GM18909 (cell line): ENCODE measurements at regions not wholly inside any gene's neighbourhood (a gene's known extent, or its start where the extent isn't known, plus 50 kb on each side); places are given as distances from the start of the nearest gene placed in this dataset.

Experiments used
- ATAC-seq: cut with Tn5 transposase; IDR thresholded peaks from one replicate; pipeline ENCODE4 v1.9.1; 2021; ENCODE audit warnings: mild to moderate bottlenecking; ENCODE audit not compliant: unreplicated experiment, poor library complexity

DNA sequence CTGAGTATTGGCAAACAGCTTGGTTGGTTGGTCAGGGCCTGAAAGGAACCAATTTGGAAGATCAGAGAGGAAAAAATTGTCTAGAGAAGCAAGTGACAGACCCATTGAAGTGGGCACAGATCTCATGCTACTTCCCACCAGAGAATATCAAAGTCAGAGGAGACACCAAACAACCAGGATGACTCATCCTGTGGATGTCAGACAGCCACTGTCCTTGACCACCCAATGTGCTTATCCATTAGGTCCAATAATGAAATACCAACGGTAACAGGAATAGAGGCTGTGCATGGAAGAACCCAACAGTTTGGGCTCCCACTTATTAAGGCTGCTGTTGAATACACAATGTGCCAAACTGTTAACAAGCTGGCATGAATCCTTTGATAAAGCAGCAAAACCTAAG is 323.1 kb upstream of the ATP11B start:
- ATAC-seq: no peak

DNA sequence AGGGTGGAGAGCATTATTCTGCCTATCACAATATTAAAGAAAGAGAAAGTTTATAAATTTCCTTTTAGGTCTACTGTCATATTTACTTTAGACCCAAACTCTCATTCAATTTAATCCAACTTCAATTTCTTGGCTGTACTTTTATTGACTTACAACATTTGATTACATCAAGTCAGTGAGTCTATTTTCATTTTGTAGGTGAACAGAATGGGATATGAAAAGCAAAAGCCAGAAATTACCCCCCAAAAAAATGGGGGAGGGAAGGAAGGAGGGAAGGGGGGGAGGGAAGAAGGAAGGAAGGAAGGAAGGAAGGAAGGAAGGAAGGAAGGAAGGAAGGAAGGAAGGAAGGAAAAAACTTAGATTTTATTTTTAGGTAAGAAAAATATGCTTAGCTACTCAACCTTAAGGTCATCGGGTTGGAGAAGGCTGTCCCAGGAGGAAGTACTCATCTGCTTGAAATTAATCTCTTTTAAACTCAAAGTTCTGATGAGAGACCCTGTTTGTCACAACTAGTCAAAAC is 320.1 kb upstream of the ATP11B start:
- ATAC-seq: no peak

- no peak for ATAC-seq
Observed at GRCh38 chr3:182478369-182478768, 314.9 kb upstream of the ATP11B start.

DNA sequence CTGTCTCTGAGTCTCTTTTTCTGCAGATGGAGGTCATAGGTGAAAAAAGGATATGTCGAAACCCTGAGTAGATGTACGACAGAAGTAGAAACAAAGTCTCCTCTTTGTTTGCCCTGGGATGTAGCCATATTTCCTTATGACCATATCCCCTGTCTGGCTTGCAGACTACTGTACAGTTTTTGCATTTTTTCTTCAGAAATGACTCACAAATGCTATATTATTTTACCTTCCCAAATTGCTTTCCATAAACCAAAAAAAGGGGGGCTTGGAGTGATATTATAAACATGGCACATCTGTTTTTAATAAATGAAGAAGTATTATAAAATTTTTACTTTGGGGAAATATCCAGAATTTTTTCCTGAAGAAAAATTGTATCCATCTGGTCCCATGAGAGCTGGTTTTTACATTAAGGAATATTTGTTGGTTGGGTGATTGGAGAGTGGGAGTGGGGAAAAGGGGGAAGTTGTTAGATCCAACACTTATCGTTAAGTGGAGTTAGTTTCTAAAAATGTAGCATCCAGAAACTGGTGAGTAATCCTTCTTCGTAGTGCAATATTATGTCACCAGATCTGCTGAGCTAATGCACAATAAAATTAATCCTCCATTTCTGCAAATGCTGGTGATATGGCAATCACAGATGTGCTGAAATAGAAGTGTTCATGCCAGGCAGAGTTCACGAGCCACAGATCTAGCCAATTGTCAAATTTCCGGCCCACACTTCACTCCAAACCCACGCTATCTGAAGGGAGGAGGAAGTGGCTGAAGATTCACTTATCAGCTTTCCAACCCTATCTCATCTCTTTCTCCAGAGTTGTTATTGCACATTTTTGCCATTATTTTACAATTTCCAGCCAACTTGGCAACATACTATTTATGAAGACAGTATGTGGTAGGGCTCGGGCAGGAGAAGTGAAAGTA is 313.6 kb upstream of the ATP11B start:
- no peak for ATAC-seq

GRCh38 chr3:182482705-182483104 is 310.6 kb upstream of the ATP11B start:
- ATAC-seq: no peak

DNA sequence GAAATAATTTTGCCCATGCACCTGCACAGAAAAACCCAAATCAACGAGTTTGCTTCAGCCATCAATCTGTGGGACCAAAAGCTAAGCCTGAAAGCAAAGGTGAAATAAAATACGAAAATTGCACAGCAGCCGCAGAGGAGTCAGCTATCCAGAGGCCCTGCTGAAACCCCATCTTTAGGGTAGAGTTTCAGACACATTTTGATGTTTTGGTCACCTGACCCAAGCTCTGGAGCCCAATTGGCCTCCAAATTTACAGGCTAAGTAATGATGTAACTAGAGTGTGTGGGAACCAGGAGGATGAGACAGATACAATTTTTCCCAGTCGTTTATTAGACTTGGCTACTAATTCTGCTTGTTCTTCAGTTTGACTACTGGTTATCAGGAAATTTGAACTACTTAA is 308.6 kb upstream of the ATP11B start:
- ATAC-seq: no peak

DNA sequence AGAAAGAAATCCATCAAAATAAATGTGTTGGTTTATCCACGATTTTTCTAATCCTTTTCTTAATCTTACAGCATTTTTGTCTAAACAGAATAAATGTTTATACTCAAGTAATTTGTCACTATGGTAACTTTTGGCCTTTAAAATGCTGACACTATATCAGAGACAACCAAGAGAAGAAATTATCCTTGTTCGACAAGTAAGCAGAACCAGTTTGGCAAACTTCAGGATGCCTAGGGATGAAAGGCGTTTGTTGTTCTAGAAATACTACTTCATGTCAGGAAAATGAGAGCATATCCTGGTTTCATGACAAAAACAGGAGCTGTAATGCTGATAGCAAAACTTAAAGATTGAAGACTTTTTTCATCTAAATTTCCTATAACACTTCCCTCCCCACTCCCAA is 308.0 kb upstream of the ATP11B start:
- no peak for ATAC-seq

DNA sequence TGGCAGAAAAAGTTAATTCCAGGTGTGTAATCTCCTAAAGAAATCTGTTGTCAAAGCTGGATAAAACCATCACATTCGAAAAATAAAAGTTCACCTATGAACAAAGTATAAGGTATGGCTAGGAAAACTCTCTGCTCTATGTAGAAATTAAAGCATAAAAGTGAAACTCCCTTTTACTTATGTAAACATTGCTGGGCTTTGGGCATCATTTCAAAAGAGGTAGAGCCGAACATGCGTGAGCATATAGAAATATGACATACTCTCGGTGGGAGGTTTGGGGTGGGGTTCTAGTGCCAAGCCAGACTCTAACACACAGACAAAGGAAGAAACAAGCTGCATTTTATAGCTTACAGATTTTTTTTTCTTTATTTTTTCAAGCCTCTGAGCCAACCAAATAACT is 306.8 kb upstream of the ATP11B start:
- ATAC-seq: no peak

DNA sequence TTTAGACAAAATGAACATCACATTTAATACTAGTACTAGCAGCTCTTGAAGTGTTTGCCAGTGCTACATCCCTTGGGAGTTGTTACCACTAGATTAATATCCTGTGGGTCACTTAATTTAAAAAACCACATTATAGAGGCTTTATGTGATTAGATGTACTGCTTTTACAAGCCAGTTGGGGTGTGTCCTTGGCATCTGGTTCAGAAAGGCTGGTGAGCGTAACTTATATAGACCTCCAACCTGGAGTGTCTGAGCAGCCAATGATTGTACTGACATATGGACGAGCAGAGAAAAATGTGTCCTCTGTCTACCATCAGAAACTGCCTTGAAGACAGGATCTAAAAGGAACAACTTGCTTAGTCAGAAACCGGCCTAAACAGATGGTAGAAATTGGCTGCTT is 306.2 kb upstream of the ATP11B start:
- no peak for ATAC-seq

DNA sequence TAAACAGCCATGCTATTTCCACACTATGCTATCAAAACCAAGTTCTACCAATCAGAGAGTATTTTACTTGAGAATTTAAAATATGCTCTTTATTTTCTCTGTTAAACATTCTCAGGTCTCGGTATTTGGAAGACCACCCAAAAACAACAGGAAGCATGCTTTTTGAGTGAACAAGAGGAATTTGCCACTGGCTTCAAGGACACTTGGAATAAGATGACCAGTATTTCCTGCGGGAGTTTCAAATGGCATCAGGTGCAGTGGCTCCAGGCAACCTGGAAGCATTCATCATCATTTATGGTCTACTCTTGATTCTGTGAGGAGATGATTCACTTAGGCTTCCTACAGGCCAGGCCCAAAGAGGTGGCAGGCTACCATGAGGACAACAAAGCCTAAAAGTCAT is 305.7 kb upstream of the ATP11B start:
- ATAC-seq: no peak

DNA sequence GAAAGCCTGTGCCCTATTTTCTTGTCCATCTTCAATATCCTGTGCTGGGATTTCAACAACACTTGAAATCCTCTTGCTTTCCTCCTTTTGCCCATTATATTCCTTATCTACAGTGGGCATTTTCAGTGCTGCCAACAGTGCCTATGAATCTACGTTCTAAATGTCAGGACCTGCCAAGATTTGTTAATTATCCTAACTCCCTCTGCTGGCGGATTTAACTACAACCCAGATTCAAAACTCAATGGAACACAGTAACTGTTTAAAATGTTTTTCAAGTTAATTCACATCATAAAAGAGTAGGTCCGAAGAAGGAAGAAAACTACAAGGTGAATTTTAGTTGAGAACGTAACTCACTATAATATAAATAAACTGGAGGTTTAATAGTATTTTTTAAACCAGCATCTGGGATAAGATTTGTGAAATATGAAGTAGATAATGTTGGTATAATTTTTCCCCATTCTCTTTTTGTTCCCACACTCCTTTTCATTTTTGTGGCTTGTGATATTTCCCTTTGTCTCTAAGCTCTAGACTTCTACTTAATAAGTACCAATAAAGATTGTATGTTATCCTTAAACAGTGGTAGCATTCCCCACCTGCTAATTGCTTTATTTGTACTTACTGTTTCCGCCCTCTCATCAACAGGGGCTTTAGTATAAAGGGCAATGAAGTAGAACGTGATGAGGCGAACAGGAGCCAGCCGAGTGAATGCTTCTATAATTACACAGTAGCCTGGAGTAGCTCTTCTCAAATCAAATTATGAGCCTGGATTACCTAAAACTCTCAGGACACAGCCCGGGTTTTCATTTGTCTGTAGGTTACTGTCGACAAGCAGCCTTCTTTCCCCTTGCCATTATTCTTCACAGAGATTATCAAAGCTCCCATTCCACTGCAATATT is 302.5 kb upstream of the ATP11B start:
- ATAC-seq: no peak

DNA sequence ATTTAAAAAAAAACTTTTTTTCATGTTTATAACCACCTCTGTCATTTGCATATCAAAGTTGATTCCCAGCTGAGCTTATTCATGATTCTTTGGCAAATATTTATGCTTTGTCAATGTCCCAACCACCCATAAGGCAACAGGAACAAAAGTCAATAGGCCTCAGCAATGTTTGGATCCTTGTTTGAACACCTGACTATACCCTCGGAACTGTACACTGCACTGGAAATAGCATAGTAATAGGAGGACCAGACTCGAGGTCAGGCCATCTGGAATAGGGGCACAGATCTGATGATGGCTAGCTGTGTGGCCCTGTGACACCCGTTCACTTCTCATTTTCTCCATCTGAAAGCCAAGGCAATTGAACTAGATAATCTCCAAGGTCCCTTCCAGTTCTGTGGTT is 301.7 kb upstream of the ATP11B start:
- no peak for ATAC-seq

GRCh38 chr3:182492536-182492935 is 300.8 kb upstream of the ATP11B start:
- no peak for ATAC-seq

GRCh38 chr3:182500289-182500688 is 293.0 kb upstream of the ATP11B start:
- no peak for ATAC-seq

DNA sequence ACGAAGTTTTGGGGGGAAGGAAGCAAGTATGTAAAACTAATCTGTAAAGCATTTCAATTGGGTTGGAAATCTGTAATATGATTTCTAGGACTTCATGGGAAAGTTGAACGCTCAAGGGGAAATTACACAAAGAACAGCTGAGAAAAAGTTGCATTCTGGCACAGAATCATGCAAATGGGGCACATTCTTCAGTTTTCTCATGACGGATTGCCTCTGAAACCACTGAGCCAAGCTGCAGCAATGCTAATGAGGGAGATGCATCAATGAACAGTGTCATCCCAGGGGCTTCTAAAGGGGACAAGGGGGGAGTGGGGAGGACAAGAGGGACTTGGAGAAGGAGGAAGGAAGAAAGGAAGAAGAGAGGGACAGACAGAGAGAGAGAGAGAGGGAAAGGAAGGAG is 291.4 kb upstream of the ATP11B start:
- ATAC-seq: no peak

GRCh38 chr3:182503401-182503800 is 289.9 kb upstream of the ATP11B start:
- ATAC-seq: no peak

GRCh38 chr3:182508919-182509711 is 284.2 kb upstream of the ATP11B start:
- ATAC-seq: no peak

DNA sequence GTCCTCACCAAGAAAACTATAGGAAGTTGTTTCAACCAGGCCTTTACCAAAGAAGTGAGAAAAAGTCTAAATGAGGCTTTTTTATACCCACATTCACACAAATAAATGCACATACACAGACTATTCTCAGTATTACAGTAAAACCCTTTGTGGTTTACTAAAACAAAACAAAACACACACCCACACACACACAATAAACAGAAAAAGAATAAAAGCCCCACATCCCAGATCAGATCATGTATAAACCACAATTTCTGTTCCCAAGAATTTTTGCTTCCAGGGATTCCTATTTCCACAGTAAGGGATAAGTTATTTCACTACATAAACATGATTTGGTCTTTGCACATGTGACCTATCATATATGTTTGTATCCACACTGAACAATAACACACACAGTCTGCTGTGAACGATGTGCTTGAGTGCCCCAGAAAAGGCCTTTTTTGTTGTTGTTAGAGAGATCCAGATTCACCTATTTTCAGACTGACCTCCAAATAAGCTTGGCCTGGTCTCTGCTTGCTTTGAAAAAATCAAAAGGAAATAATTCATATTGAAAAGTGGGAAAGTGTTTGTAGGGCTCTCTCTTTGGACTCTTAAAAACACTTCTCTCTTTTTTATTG is 283.4 kb upstream of the ATP11B start:
- ATAC-seq: no peak

GRCh38 chr3:182514236-182514964 is 278.9 kb upstream of the ATP11B start:
- no peak for ATAC-seq
